ENCODE measurements at regions not wholly inside any gene's neighbourhood (a gene's known extent, or its start where the extent isn't known, plus 50 kb on each side); places are given as distances from the start of the nearest gene placed in this dataset.
"Not testable (repeated sequence)": the region's sequence is repeated elsewhere in the genome, so short reads cannot be mapped to it uniquely, and the experiment has no call there.

GRCh38 chr2:88865801-88866371, 174.4 kb downstream of the RPIA start:
- DNase-seq: no peak

GRCh38 chr2:88866756-88867155, 175.3 kb downstream of the RPIA start:
- DNase-seq: no peak

- no peak for DNase-seq
Observed at GRCh38 chr2:88868861-88869260, 177.4 kb downstream of the RPIA start.

GRCh38 chr2:88870267-88870839, 178.9 kb downstream of the RPIA start:
- DNase-seq: no peak

- no peak for DNase-seq
Observed at GRCh38 chr2:88871336-88871735, 179.9 kb downstream of the RPIA start.

- no peak for DNase-seq
Observed at GRCh38 chr2:88873620-88874019, 182.1 kb downstream of the RPIA start.

- peak; percentile 60 for DNase-seq
Observed at GRCh38 chr2:88874063-88874657, 182.7 kb downstream of the RPIA start.

GRCh38 chr2:88875736-88876135, 184.3 kb downstream of the RPIA start:
- DNase-seq: no peak

- DNase-seq: peak; percentile 80
Observed at GRCh38 chr2:88880441-88880953, 189.0 kb downstream of the RPIA start.

GRCh38 chr2:88885275-88885674, 193.8 kb downstream of the RPIA start:
- no peak for DNase-seq

- no peak for DNase-seq
Observed at GRCh38 chr2:88885679-88886416, 194.4 kb downstream of the RPIA start.

- DNase-seq: not testable (repeated sequence)
Observed at GRCh38 chr2:88887466-88887865, 196.0 kb downstream of the RPIA start.

GRCh38 chr2:88892207-88892606, 200.7 kb downstream of the RPIA start:
- no peak for DNase-seq

GRCh38 chr2:88892788-88893187, 201.3 kb downstream of the RPIA start:
- DNase-seq: no peak

- peak; percentile 83 for DNase-seq
Observed at GRCh38 chr2:88896971-88897370, 205.5 kb downstream of the RPIA start.

GRCh38 chr2:88897715-88898114, 206.2 kb downstream of the RPIA start:
- peak; percentile 52 for DNase-seq

- peak; percentile 60 for DNase-seq
Observed at GRCh38 chr2:88903749-88904353, 212.4 kb downstream of the RPIA start.

GRCh38 chr2:88913280-88913679, 221.8 kb downstream of the RPIA start:
- DNase-seq: no peak

- DNase-seq: peak; percentile 55
Observed at GRCh38 chr2:88919087-88919738, 227.7 kb downstream of the RPIA start.

GRCh38 chr2:88920399-88920798, 228.9 kb downstream of the RPIA start:
- not testable (repeated sequence) for DNase-seq

GRCh38 chr2:88924533-88924932, 233.1 kb downstream of the RPIA start:
- DNase-seq: no peak

- DNase-seq: no peak
Observed at GRCh38 chr2:88925770-88926462, 234.4 kb downstream of the RPIA start.

Data from NCI-H69 (cell line).